ENCODE measurements at regions not wholly inside any gene's neighbourhood (a gene's known extent, or its start where the extent isn't known, plus 50 kb on each side); places are given as distances from the start of the nearest gene placed in this dataset.
A peak's percentile ranks its signal among the peaks of the same experiment; 100 is the strongest.

DNA sequence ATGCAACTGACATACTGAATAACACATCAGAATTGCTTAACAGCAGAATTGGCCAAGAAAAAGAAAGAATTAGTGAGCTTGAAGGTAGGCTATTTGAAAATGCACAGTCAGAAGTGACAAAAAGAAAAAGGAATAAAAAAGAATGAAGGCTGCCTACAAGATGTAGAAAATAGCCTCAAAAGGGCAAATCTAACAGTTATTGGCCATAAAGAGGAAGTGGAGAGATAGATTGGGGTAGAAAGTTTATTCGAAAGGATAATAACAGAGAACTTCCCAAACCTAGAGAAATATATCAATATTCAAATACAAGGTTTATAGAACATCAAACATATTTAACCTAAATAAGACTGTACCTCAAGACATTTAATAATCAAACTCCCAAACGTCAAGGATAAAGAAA lies 67.5 kb downstream of the ATP6V1G3 start:
- H3K9me3 Mint-ChIP-seq (ENCODE audit: low read depth), result peaks cover 9% of the 10 kb centered on the region
- no peaks in the 10 kb centered on the region for H3K36me3 Mint-ChIP-seq (ENCODE audit: low read depth)
- DNase-seq (no peak), ATAC-seq (no peak)
- CTCF ChIA-PET, result no interaction called here
- H3K4me1 Mint-ChIP-seq, result no peaks in the 10 kb centered on the region
- POLR2A ChIA-PET, result no interaction called here
- H3K27me3 Mint-ChIP-seq, result no peaks in the 10 kb centered on the region
- H3K4me3 Mint-ChIP-seq, result no peak overlapping the region
- no peak overlapping the region for H3K27ac Mint-ChIP-seq
- intact Hi-C loops (cut with DNase I, micrococcal nuclease), result no loop called here

GRCh38 chr1:198472119-198472518 lies 68.4 kb downstream of the ATP6V1G3 start:
- Mint-ChIP-seq H3K4me1 (no peaks in the 10 kb centered on the region), H3K9me3 (ENCODE audit: low read depth) (peaks cover 9% of the 10 kb centered on the region), H3K27me3 (no peaks in the 10 kb centered on the region), H3K27ac (no peak overlapping the region), H3K36me3 (ENCODE audit: low read depth) (no peaks in the 10 kb centered on the region), H3K4me3 (no peak overlapping the region)
- ChIA-PET CTCF (no interaction called here), POLR2A (no interaction called here)
- DNase-seq, result no peak
- ATAC-seq, result no peak
- intact Hi-C loops (cut with DNase I, micrococcal nuclease), result no loop called here

- Mint-ChIP-seq H3K9me3 (ENCODE audit: low read depth) (no peaks in the 10 kb centered on the region), H3K27me3 (no peaks in the 10 kb centered on the region), H3K36me3 (ENCODE audit: low read depth) (no peaks in the 10 kb centered on the region), H3K4me3 (no peak overlapping the region), H3K4me1 (peaks cover 15% of the 10 kb centered on the region), H3K27ac (no peak overlapping the region)
- DNase-seq (no peak), ATAC-seq (no peak)
- CTCF ChIA-PET, result interaction anchor here (0.5 to 2.1 kb wide), 5 partner anchors 28 to 338 kb away, joined by 3 to 5 read pairs (median 4); no protein-coding TSS in a partner anchor
- intact Hi-C loops (cut with DNase I, micrococcal nuclease), result loop anchor here (5.0 to 10.0 kb wide), 6 partner anchors 219 to 946 kb away; partner anchors contain the start of gene LHX9 (in 1 of the 2)
- POLR2A ChIA-PET, result interaction anchor here (0.8 kb wide), 1 partner anchor 218 kb away, joined by 3 read pairs; no protein-coding TSS in a partner anchor
Measured at GRCh38 chr1:198467907-198468306, 72.6 kb downstream of the ATP6V1G3 start.

- CTCF ChIA-PET, result interaction anchor here (0.6 to 2.1 kb wide), 6 partner anchors 29 to 168 kb away, joined by 3 to 5 read pairs (median 4); no protein-coding TSS in a partner anchor
Measured at GRCh38 chr1:198467342-198467741, 73.1 kb downstream of the ATP6V1G3 start.

GRCh38 chr1:198465201-198466144 lies 75.0 kb downstream of the ATP6V1G3 start:
- no peaks in the 10 kb centered on the region for H3K36me3 Mint-ChIP-seq (ENCODE audit: low read depth)
- H3K27ac Mint-ChIP-seq, result peak overlapping the region; percentile 58
- no peak overlapping the region for H3K4me3 Mint-ChIP-seq
- ATAC-seq (peak; percentile 74), DNase-seq (no peak)
- no peaks in the 10 kb centered on the region for H3K9me3 Mint-ChIP-seq (ENCODE audit: low read depth)
- peaks cover 20% of the 10 kb centered on the region for H3K4me1 Mint-ChIP-seq
- no peaks in the 10 kb centered on the region for H3K27me3 Mint-ChIP-seq
- intact Hi-C loops (cut with DNase I, micrococcal nuclease), result loop anchor here (1.0 to 10.0 kb wide), 15 partner anchors 53 to 943 kb away; partner anchors contain the start of genes LHX9 (in 1 of the 2) and NEK7 (in 1 of the 2)
- ChIA-PET POLR2A (interaction anchor here (0.6 kb wide), 1 partner anchor 192 kb away, joined by 3 read pairs; no protein-coding TSS in a partner anchor), CTCF (interaction anchor here (0.6 to 1.4 kb wide), 9 partner anchors 16 to 947 kb away, joined by 3 to 4 read pairs (median 3); no protein-coding TSS in a partner anchor)

More at GRCh38 chr1:198467342-198467741, 73.1 kb downstream of the ATP6V1G3 start:
- Mint-ChIP-seq H3K4me3 (no peak overlapping the region), H3K27me3 (no peaks in the 10 kb centered on the region), H3K4me1 (peaks cover 20% of the 10 kb centered on the region), H3K27ac (no peak overlapping the region), H3K9me3 (ENCODE audit: low read depth) (no peaks in the 10 kb centered on the region), H3K36me3 (ENCODE audit: low read depth) (no peaks in the 10 kb centered on the region)
- POLR2A ChIA-PET, result interaction anchor here (0.8 kb wide), 1 partner anchor 219 kb away, joined by 3 read pairs; no protein-coding TSS in a partner anchor
- no peak for DNase-seq
- intact Hi-C loops (cut with DNase I, micrococcal nuclease), result loop anchor here (5.0 to 10.0 kb wide), 6 partner anchors 220 to 945 kb away; partner anchors contain the start of gene LHX9 (in 1 of the 2)
- no peak for ATAC-seq

DNA sequence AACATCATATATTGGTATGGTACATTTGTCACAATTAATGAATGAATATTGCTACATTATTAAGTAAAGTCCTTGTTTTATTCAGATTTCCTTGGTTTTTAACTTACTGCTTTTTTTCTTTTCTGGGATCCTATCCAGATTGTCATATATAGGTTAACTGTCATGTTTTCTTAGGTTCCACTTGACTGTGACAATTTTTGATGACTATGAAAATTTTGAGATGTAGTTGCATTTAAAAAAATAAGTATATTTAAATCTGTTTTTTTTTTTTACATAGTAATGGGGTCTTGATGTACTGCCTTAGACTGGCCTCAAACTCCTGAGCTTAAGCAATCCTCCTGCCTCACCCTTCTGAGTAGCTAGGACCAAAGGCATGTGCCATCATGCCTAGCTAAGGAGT lies 76.8 kb downstream of the ATP6V1G3 start:
- intact Hi-C loops (cut with DNase I, micrococcal nuclease), result loop anchor here (2.0 to 10.0 kb wide), 7 partner anchors 55 to 939 kb away; partner anchors contain the start of gene NEK7 (in 1 of the 2)
- no peaks in the 10 kb centered on the region for H3K36me3 Mint-ChIP-seq (ENCODE audit: low read depth)
- H3K4me1 Mint-ChIP-seq, result peaks cover 20% of the 10 kb centered on the region
- no peak for DNase-seq
- H3K27ac Mint-ChIP-seq, result no peak overlapping the region
- H3K27me3 Mint-ChIP-seq, result no peaks in the 10 kb centered on the region
- ChIA-PET CTCF (interaction anchor here (0.6 to 1.5 kb wide), 3 partner anchors 141 to 383 kb away, joined by 3 to 4 read pairs (median 4); no protein-coding TSS in a partner anchor), POLR2A (no interaction called here)
- H3K4me3 Mint-ChIP-seq, result no peak overlapping the region
- no peak for ATAC-seq
- no peaks in the 10 kb centered on the region for H3K9me3 Mint-ChIP-seq (ENCODE audit: low read depth)

DNA sequence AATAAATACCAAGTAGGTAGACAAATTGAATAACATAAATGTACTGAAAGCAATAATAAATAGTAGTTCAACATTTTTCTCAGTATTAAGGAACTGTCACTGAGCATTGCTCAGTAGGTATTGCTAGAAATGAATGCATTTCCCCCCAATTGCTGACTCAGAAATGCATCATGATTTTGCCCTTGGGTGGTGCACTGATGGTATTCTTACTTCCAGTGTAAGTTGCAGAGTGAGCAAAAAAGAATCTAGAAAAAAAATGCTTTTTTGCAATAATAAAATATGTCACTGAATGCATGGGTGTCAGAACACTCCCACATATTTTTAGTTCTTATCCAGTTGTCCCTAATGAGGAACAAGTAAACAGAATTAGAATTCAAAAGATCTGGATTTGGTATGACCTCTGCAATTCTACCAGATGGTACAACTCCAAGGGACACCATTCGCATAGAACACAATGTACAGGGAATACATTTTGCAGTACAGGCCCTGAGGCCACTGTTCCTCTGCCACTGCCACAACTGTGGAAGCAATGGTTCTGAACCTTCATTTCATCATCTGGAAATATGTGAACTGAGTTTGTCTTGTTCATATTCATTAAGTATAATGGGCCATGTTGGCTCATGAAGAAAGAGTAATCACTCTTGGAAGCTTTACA lies 78.0 kb downstream of the ATP6V1G3 start:
- peak; percentile 32 for DNase-seq
- H3K27me3 Mint-ChIP-seq, result no peaks in the 10 kb centered on the region
- ChIA-PET POLR2A (no interaction called here), CTCF (no interaction called here)
- no peak overlapping the region for H3K27ac Mint-ChIP-seq
- H3K9me3 Mint-ChIP-seq (ENCODE audit: low read depth), result no peaks in the 10 kb centered on the region
- peaks cover 20% of the 10 kb centered on the region for H3K4me1 Mint-ChIP-seq
- H3K4me3 Mint-ChIP-seq, result no peak overlapping the region
- intact Hi-C loops (cut with DNase I, micrococcal nuclease), result loop anchor here in 1 of 2 experiments (5.0 to 10.0 kb wide), 2 partner anchors 305 to 938 kb away; partner anchors contain the start of gene NEK7
- H3K36me3 Mint-ChIP-seq (ENCODE audit: low read depth), result no peaks in the 10 kb centered on the region
- peak; percentile 84 for ATAC-seq

DNA sequence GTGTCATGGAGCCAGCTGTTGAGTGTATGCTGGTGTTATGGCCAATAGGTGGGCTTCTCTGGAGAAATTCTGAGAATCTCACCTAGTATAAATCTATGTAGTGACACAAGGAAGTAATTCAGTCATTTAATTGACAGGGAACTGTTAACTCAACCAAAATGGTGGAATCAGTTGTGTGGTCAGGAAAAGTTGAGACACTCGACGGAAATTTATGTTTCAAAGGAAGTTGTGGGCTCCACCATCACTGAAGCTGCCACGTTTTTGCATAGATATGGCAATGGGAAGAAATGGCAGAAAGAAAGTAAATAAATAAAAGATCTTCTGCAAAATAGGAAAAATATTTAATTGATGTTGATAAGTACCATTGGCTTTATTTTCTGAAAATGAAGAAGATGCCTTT lies 84.5 kb downstream of the ATP6V1G3 start:
- Mint-ChIP-seq H3K4me1 (no peaks in the 10 kb centered on the region), H3K9me3 (ENCODE audit: low read depth) (no peaks in the 10 kb centered on the region), H3K4me3 (no peak overlapping the region), H3K36me3 (ENCODE audit: low read depth) (no peaks in the 10 kb centered on the region), H3K27ac (no peak overlapping the region), H3K27me3 (no peaks in the 10 kb centered on the region)
- DNase-seq (no peak), ATAC-seq (no peak)
- intact Hi-C loops (cut with DNase I, micrococcal nuclease), result no loop called here
- CTCF ChIA-PET, result interaction anchor here (0.6 kb wide), 1 partner anchor 387 kb away, joined by 6 read pairs; no protein-coding TSS in a partner anchor
- POLR2A ChIA-PET, result no interaction called here

GRCh38 chr1:198449727-198450433 lies 90.6 kb downstream of the ATP6V1G3 start:
- H3K27ac Mint-ChIP-seq, result no peak overlapping the region
- no peaks in the 10 kb centered on the region for H3K27me3 Mint-ChIP-seq
- DNase-seq, result no peak
- intact Hi-C loops (cut with DNase I, micrococcal nuclease), result no loop called here
- no peaks in the 10 kb centered on the region for H3K36me3 Mint-ChIP-seq (ENCODE audit: low read depth)
- H3K4me1 Mint-ChIP-seq, result peaks cover 3% of the 10 kb centered on the region
- CTCF ChIA-PET, result interaction anchor here (1.5 kb wide), 1 partner anchor 15 kb away, joined by 4 read pairs; no protein-coding TSS in a partner anchor
- H3K4me3 Mint-ChIP-seq, result no peak overlapping the region
- peak; percentile 47 for ATAC-seq
- POLR2A ChIA-PET, result no interaction called here
- H3K9me3 Mint-ChIP-seq (ENCODE audit: low read depth), result no peaks in the 10 kb centered on the region

- intact Hi-C loops (cut with DNase I, micrococcal nuclease), result no loop called here
- H3K9me3 Mint-ChIP-seq (ENCODE audit: low read depth), result no peaks in the 10 kb centered on the region
- ATAC-seq (no peak), DNase-seq (no peak)
- no peaks in the 10 kb centered on the region for H3K36me3 Mint-ChIP-seq (ENCODE audit: low read depth)
- H3K27ac Mint-ChIP-seq, result no peak overlapping the region
- H3K4me1 Mint-ChIP-seq, result peaks cover 3% of the 10 kb centered on the region
- H3K4me3 Mint-ChIP-seq, result no peak overlapping the region
- ChIA-PET POLR2A (no interaction called here), CTCF (interaction anchor here (1.5 kb wide), 1 partner anchor 15 kb away, joined by 4 read pairs; no protein-coding TSS in a partner anchor)
- no peaks in the 10 kb centered on the region for H3K27me3 Mint-ChIP-seq
Measured at GRCh38 chr1:198449261-198449660, 91.2 kb downstream of the ATP6V1G3 start.

DNA sequence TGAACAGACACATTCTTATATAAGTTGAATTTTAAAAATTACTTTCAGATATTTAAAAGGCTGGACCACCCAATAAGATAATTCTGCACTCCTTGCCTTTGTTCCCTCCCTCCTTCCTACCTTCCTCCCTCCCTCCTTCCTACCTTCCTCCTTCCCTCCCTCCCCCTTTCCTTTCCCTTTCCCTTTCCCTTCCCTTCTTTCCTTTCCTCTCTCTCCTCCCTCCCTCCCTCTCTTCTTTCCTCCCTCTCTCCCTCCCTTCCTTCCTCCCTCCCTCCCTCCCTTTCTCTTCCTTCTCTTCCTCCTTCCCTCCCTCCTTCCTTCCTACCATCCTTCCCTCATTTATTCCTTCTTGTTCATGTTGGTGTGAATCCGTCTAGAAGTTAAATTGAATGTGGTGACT lies 93.0 kb downstream of the ATP6V1G3 start:
- no peaks in the 10 kb centered on the region for H3K9me3 Mint-ChIP-seq (ENCODE audit: low read depth)
- no peaks in the 10 kb centered on the region for H3K27me3 Mint-ChIP-seq
- no peak for DNase-seq
- no peak overlapping the region for H3K4me3 Mint-ChIP-seq
- intact Hi-C loops (cut with DNase I, micrococcal nuclease), result no loop called here
- H3K27ac Mint-ChIP-seq, result no peak overlapping the region
- H3K4me1 Mint-ChIP-seq, result peaks cover 3% of the 10 kb centered on the region
- H3K36me3 Mint-ChIP-seq (ENCODE audit: low read depth), result no peaks in the 10 kb centered on the region
- POLR2A ChIA-PET, result no interaction called here
- CTCF ChIA-PET, result no interaction called here
- no peak for ATAC-seq
